Breast epithelium (tissue), 4 donors: ENCODE measurements at regions not wholly inside any gene's neighbourhood (a gene's known extent, or its start where the extent isn't known, plus 50 kb on each side); places are given as distances from the start of the nearest gene placed in this dataset.

Experiments
- DNase-seq, 2 donors: peaks; one replicate each; pipeline ENCODE4 v3.0.0-alpha.2; 2019; ENCODE audit warnings: low spot score in 2 of 2
- H3K27ac ChIP-seq, 2 donors: fragments of 200-600 bp; sonication (generic) in 1 of 2; one replicate each; pipeline ENCODE4 v1.5.1; 2016 to 2019; ENCODE audit warnings: mild to moderate bottlenecking in 1 of 2
- H3K27me3 ChIP-seq, 2 donors: fragments of 200-600 bp; sonication (generic) in 1 of 2; one replicate each; pipeline versions ENCODE4 v1.5.1 to v1.6.0; 2017 to 2019; ENCODE audit warnings: control low read depth in 1 of 2, mild to moderate bottlenecking in 1 of 2
- H3K36me3 ChIP-seq: fragments of 200-600 bp; one replicate; pipeline ENCODE4 v1.5.1; 2019
- H3K4me1 ChIP-seq, 2 donors: fragments of 200-600 bp; sonication (generic); one replicate each; pipeline ENCODE4 v1.5.1; 2016 to 2019; ENCODE audit warnings: control low read depth in 1 of 2
- H3K4me3 ChIP-seq, 3 donors: fragments of 200-600 bp; sonication (generic); 1 replicate in 2 of 3; 2 replicates in 1 of 3; pipeline ENCODE4 v1.5.1; 2016 to 2019; ENCODE audit warnings: mild to moderate bottlenecking in 3 of 3, moderate library complexity in 2 of 3
- H3K9me3 ChIP-seq, 2 donors: fragments of 200-600 bp; sonication (generic) in 1 of 2; one replicate each; pipeline ENCODE4 v1.5.1; 2016 to 2019; ENCODE audit warnings: control low read depth in 1 of 2
- CTCF ChIP-seq, 3 donors: fragments of 450-650 bp; IDR thresholded peaks; one replicate each; pipeline ENCODE4 v1.5.1; 2016 to 2017; ENCODE audit warnings: antibody characterized with exemption in 3 of 3, mild to moderate bottlenecking in 3 of 3, moderate library complexity in 3 of 3
- POLR2A ChIP-seq: fragments of 450-650 bp; IDR thresholded peaks from one replicate; pipeline ENCODE4 v1.6.1; 2016; ENCODE audit warnings: antibody characterized with exemption, mild to moderate bottlenecking, moderate library complexity
- POLR2AphosphoS5 ChIP-seq, 3 donors: sonication (generic); formaldehyde crosslinking; IDR thresholded peaks; one replicate each; pipeline ENCODE4 v1.6.1; 2017; ENCODE audit warnings: antibody characterized with exemption in 3 of 3
- intact Hi-C: fragments of 100-400 bp; cut with DNase I; formaldehyde crosslinking; loops from one replicate; pipeline ENCODE4 v1.15.1; 2023; ENCODE audit warnings: low total_unique reads

DNA sequence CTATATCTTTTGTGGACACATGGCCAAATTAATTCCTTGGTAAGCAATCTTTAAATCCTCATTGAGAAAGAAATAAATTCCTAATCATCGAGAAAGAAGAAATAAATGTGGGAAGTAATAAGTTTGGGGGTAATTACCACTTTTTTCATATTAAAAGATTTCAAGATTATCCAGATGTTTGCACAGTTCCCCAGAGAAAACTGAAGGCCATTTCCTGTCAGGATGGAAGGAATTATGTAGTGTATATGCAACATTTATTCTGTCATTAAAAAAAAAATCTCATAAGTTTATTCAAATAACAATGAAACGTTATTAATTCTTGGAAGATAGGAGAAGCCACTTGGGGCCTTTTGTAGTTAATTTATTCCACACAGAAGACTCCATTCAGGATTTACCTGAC lies 385.6 kb upstream of the NR3C2 start:
- Histone ChIP-seq H3K4me3 (no peak overlapping the region), H3K36me3 (no peaks in the 10 kb centered on the region), H3K27ac (no peak overlapping the region), H3K9me3 (no peaks in the 10 kb centered on the region), H3K4me1 (no peaks in the 10 kb centered on the region), H3K27me3 (no peaks in the 10 kb centered on the region)
- DNase-seq = no peak
- TF ChIP-seq POLR2AphosphoS5 (IDR thresholded peaks at IDR 0.05) (no peak), POLR2A (no peak), CTCF (IDR thresholded peaks at IDR 0.05) (no peak)
- intact Hi-C loops = no loop called here

DNA sequence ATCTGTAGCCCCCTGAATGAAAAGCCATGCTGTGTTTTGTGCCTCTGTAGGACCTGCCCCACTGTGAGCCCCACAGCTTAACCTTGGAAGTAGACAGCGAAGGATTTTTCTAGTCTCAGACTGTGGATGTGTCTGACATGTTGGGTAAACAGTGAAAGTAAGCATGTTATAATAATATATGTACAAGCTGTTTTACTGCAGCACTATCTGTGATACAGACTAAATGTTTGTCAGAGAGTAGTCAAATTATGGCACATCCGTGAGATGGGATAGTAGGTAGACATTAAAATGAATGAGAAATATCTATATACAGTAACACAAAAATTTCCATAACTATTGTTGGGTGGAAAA lies 381.2 kb upstream of the NR3C2 start:
- Histone ChIP-seq H3K4me1 (no peaks in the 10 kb centered on the region), H3K36me3 (no peaks in the 10 kb centered on the region), H3K27ac (no peak overlapping the region), H3K4me3 (no peak overlapping the region), H3K27me3 (no peaks in the 10 kb centered on the region), H3K9me3 (no peaks in the 10 kb centered on the region)
- intact Hi-C loops = loop anchor here (5.0 kb wide), 1 partner anchor 216 kb away; no protein-coding TSS in a partner anchor
- TF ChIP-seq POLR2A = no peak
- TF ChIP-seq POLR2AphosphoS5 (IDR thresholded peaks at IDR 0.05) = no peak
- no peak for TF ChIP-seq CTCF (IDR thresholded peaks at IDR 0.05)
- DNase-seq = no peak

- no peaks in the 10 kb centered on the region for H3K9me3 ChIP-seq
- no peaks in the 10 kb centered on the region for H3K4me1 ChIP-seq
- no peak for TF ChIP-seq POLR2A
- no peak for TF ChIP-seq POLR2AphosphoS5 (IDR thresholded peaks at IDR 0.05)
- no peak for TF ChIP-seq CTCF (IDR thresholded peaks at IDR 0.05)
- H3K27ac ChIP-seq = no peak overlapping the region
- H3K4me3 ChIP-seq = no peak overlapping the region
- intact Hi-C loops = loop anchor here (5.0 kb wide), 1 partner anchor 215 kb away; no protein-coding TSS in a partner anchor
- H3K36me3 ChIP-seq = no peaks in the 10 kb centered on the region
- no peaks in the 10 kb centered on the region for H3K27me3 ChIP-seq
- no peak for DNase-seq
These were observed 380.6 kb upstream of the NR3C2 start for GRCh38 chr4:148822572-148823418.

DNA sequence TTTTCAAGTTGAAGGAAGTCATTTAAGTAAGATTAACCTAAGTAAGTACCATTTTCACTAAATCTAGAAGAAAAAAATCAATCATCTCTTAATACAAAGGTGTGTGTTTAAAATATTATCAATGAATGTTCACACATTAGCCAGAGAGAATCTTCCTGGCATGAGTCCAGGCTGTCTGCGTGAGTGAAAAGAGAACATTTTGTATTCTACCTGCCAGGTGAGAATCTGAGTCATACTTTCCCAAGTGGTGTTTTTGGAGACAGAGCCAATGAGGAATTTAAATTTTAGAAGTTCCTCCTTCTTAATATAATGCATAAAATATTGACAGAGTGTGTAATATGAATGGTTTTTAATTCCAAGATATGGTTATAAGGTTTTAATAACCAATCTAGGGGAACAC lies 371.8 kb upstream of the NR3C2 start:
- Histone ChIP-seq H3K4me1 (no peaks in the 10 kb centered on the region), H3K4me3 (no peak overlapping the region), H3K27me3 (no peaks in the 10 kb centered on the region), H3K27ac (peak overlapping the region; percentile 40 to 62), H3K36me3 (no peaks in the 10 kb centered on the region), H3K9me3 (no peaks in the 10 kb centered on the region)
- peak in 1 of 2 donors; percentile 80 for DNase-seq
- no peak for TF ChIP-seq CTCF (IDR thresholded peaks at IDR 0.05)
- peak in 1 of 3 donors; percentile 28 for TF ChIP-seq POLR2AphosphoS5 (IDR thresholded peaks at IDR 0.05)
- intact Hi-C loops = no loop called here

DNA sequence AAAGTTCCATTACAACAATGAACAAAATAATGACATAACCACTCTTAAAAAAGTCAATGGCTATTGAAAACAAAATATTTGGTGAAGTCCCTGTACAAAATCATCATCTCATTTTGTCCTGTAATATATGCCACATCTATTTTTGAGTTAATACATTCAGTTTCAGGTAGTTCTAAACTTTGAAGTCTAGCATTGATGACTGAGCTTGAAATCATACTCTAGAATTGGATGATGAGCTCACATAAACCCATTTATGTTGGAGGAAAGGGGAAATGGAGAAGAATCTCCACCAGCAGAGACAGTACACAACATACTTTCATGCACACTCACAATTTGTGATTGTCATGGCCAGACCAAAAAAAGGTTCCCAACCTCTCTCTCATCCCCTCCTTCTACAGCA lies 371.1 kb upstream of the NR3C2 start:
- H3K4me1 ChIP-seq = no peaks in the 10 kb centered on the region
- no peak for DNase-seq
- peak overlapping the region; percentile 60 to 62 for H3K27ac ChIP-seq
- H3K36me3 ChIP-seq = no peaks in the 10 kb centered on the region
- intact Hi-C loops = no loop called here
- no peaks in the 10 kb centered on the region for H3K27me3 ChIP-seq
- H3K4me3 ChIP-seq = no peak overlapping the region
- TF ChIP-seq POLR2AphosphoS5 (IDR thresholded peaks at IDR 0.05) (no peak), POLR2A (no peak), CTCF (IDR thresholded peaks at IDR 0.05) (no peak)
- no peaks in the 10 kb centered on the region for H3K9me3 ChIP-seq
